GM23338 (cell line): ENCODE measurements at regions not wholly inside any gene's neighbourhood (a gene's known extent, or its start where the extent isn't known, plus 50 kb on each side); places are given as distances from the start of the nearest gene placed in this dataset.

Experiments
- ATAC-seq: fragments of 200-7000 bp; cut with Tn5 transposase; 3 replicates; pipeline ENCODE4 v1.9.1; 2020
- DNase-seq: peaks from one replicate; pipeline ENCODE4 v3.0.0-alpha.2; 2015; ENCODE audit warnings: low spot score
- H2AFZ ChIP-seq: fragments of 200-600 bp; sonication (generic); 2 replicates; pipeline ENCODE4 v1.8.0; 2016; ENCODE audit warnings: antibody characterized with exemption, mild to moderate bottlenecking, moderate library complexity
- H3F3A ChIP-seq: fragments of 200-600 bp; sonication (generic); replicated peaks from 2 replicates; pipeline ENCODE4 v1.8.0; 2017; ENCODE audit warnings: antibody characterized with exemption, mixed run types, low read depth
- H3K27ac ChIP-seq: fragments of 200-600 bp; sonication (generic); 2 replicates; pipeline ENCODE4 v1.6.1; 2016; ENCODE audit warnings: low read depth
- H3K27me3 ChIP-seq: fragments of 200-600 bp; sonication (generic); 2 replicates; pipeline ENCODE4 v1.8.0; 2016; ENCODE audit warnings: mild to moderate bottlenecking, mixed run types, moderate library complexity; ENCODE audit not compliant: insufficient read depth
- H3K36me3 ChIP-seq: fragments of 200-600 bp; sonication (generic); 2 replicates; pipeline ENCODE4 v1.8.0; 2016; ENCODE audit warnings: mild to moderate bottlenecking; ENCODE audit not compliant: insufficient read depth
- H3K4me1 ChIP-seq: fragments of 200-600 bp; sonication (generic); 2 replicates; pipeline ENCODE4 v1.8.0; 2016; ENCODE audit warnings: mild to moderate bottlenecking, moderate library complexity; ENCODE audit not compliant: insufficient read depth
- H3K4me2 ChIP-seq: fragments of 200-600 bp; sonication (generic); 2 replicates; pipeline ENCODE4 v1.7.1; 2017; ENCODE audit warnings: mixed run types
- H3K4me3 ChIP-seq: fragments of 200-600 bp; sonication (generic); 2 replicates; pipeline ENCODE4 v1.6.1; 2016; ENCODE audit warnings: mixed run types
- H3K79me2 ChIP-seq: fragments of 200-600 bp; sonication (generic); replicated peaks from 2 replicates; pipeline ENCODE4 v1.8.0; 2017; ENCODE audit warnings: mild to moderate bottlenecking; ENCODE audit not compliant: insufficient read depth
- H3K9me2 ChIP-seq: fragments of 200-600 bp; sonication (generic); 2 replicates; pipeline ENCODE4 v1.8.0; 2017; ENCODE audit not compliant: insufficient read depth
- H4K20me1 ChIP-seq: fragments of 200-600 bp; sonication (generic); replicated peaks from 2 replicates; pipeline ENCODE4 v1.8.0; 2017; ENCODE audit warnings: mild to moderate bottlenecking; ENCODE audit not compliant: insufficient read depth
- H3K27ac Mint-ChIP-seq: 2 replicates; pipeline ENCODE4 v1.8.0; 2020; ENCODE audit warnings: inconsistent platforms, mild to moderate bottlenecking, moderate library complexity, mixed read lengths
- H3K27me3 Mint-ChIP-seq: 3 replicates; pipeline ENCODE4 v1.8.0; 2022; ENCODE audit warnings: low read depth, mild to moderate bottlenecking, moderate library complexity, mixed read lengths, inconsistent platforms; ENCODE audit not compliant: insufficient read depth, poor library complexity
- H3K36me3 Mint-ChIP-seq: 3 replicates; pipeline ENCODE4 v1.8.0; 2021; ENCODE audit warnings: low read depth, mild to moderate bottlenecking, inconsistent platforms, moderate library complexity, mixed read lengths
- H3K4me1 Mint-ChIP-seq: 3 replicates; pipeline ENCODE4 v1.8.0; 2020; ENCODE audit warnings: mild to moderate bottlenecking, inconsistent platforms, mixed read lengths
- H3K4me3 Mint-ChIP-seq: 3 replicates; pipeline ENCODE4 v1.8.0; 2021; ENCODE audit warnings: moderate library complexity, mild to moderate bottlenecking, inconsistent platforms, mixed read lengths
- H3K9me3 Mint-ChIP-seq: 3 replicates; pipeline ENCODE4 v1.8.0; 2020; ENCODE audit warnings: moderate library complexity, mild to moderate bottlenecking, inconsistent platforms, mixed read lengths
- CREB1 ChIP-seq: fragments of 250-450 bp; sonication (Bioruptor Pico); IDR thresholded peaks from 2 replicates; pipeline ENCODE4 v1.5.0; 2020; ENCODE audit warnings: low read depth, mild to moderate bottlenecking, moderate library complexity
- CTCF ChIP-seq, 2 experiments: fragments of 200-600 bp in 1 of 2; sonication (generic) in 1 of 2; conservative IDR thresholded peaks; 2 replicates each; pipeline versions ENCODE4 v1.5.1 to v1.6.1; 2016 to 2017; ENCODE audit warnings: antibody characterized with exemption in 2 of 2, low read depth in 2 of 2, mild to moderate bottlenecking in 2 of 2, moderate library complexity in 1 of 2
- ETS1 ChIP-seq: IDR thresholded peaks from 2 replicates; pipeline ENCODE4 v1.6.1; 2016; ENCODE audit warnings: antibody characterized with exemption
- EZH2 ChIP-seq: fragments of 200-600 bp; sonication (generic); IDR thresholded peaks from one replicate; pipeline ENCODE4 v1.8.0; 2017; ENCODE audit warnings: antibody characterized with exemption, mild to moderate bottlenecking, low read depth; ENCODE audit not compliant: unreplicated experiment
- EZH2phosphoT487 ChIP-seq: fragments of 200-600 bp; sonication (generic); IDR thresholded peaks from one replicate; pipeline ENCODE4 v1.8.1; 2018; ENCODE audit warnings: antibody characterized with exemption; ENCODE audit not compliant: unreplicated experiment
- JUNB ChIP-seq: IDR thresholded peaks from one replicate; pipeline ENCODE4 v1.6.1; 2016; ENCODE audit warnings: antibody characterized with exemption; ENCODE audit not compliant: unreplicated experiment
- NANOG ChIP-seq: IDR thresholded peaks from 2 replicates; pipeline ENCODE4 v1.6.1; 2016; ENCODE audit warnings: antibody characterized with exemption, borderline replicate concordance
- POLR2AphosphoS5 ChIP-seq: IDR thresholded peaks from 2 replicates; pipeline ENCODE4 v1.6.1; 2016; ENCODE audit warnings: antibody characterized with exemption, low read depth
- REST ChIP-seq: IDR thresholded peaks from one replicate; pipeline ENCODE4 v1.6.1; 2018; ENCODE audit warnings: antibody characterized with exemption; ENCODE audit not compliant: unreplicated experiment
- STAT1 ChIP-seq: IDR thresholded peaks from one replicate; pipeline ENCODE4 v1.6.1; 2016; ENCODE audit warnings: antibody characterized with exemption; ENCODE audit not compliant: unreplicated experiment
- ZNF114 ChIP-seq: fragments of 250-450 bp; sonication (Bioruptor Pico); IDR thresholded peaks from 2 replicates; pipeline ENCODE4 v1.5.0; 2020; ENCODE audit warnings: mild to moderate bottlenecking, moderate library complexity
- ZNF331 ChIP-seq: fragments of 250-450 bp; sonication (Bioruptor Pico); IDR thresholded peaks from 2 replicates; pipeline ENCODE4 v1.5.0; 2020; ENCODE audit warnings: low read depth, mild to moderate bottlenecking, moderate library complexity
- ZNF462 ChIP-seq: fragments of 250-450 bp; sonication (Bioruptor Pico); IDR thresholded peaks from 2 replicates; pipeline ENCODE4 v1.5.0; 2020; ENCODE audit warnings: mild to moderate bottlenecking, moderate library complexity

- H3K4me1 Mint-ChIP-seq, result peaks cover 4% of the 10 kb centered on the region
- Histone ChIP-seq H3K27ac (no peak overlapping the region), H3K4me1 (no peaks in the 10 kb centered on the region), H2AFZ (0 out of 2 replicates have a peak overlapping the region, but pooled peaks have one; percentile 10), H3K4me2 (no peak overlapping the region), H3F3A (no peaks in the 10 kb centered on the region), H4K20me1 (no peaks in the 10 kb centered on the region), H3K79me2 (no peaks in the 10 kb centered on the region), H3K4me3 (no peak overlapping the region), H3K27me3 (no peaks in the 10 kb centered on the region), H3K9me2 (no peaks in the 10 kb centered on the region; the same call in 1 of the 2 replicates), H3K36me3 (no peaks in the 10 kb centered on the region)
- H3K27me3 Mint-ChIP-seq, result peaks cover 2% of the 10 kb centered on the region
- no peaks in the 10 kb centered on the region for H3K9me3 Mint-ChIP-seq
- no peak overlapping the region for H3K4me3 Mint-ChIP-seq
- no peaks in the 10 kb centered on the region for H3K36me3 Mint-ChIP-seq
- ATAC-seq (no peak), DNase-seq (no peak)
- no peak overlapping the region for H3K27ac Mint-ChIP-seq
- TF ChIP-seq JUNB, result no peak
- TF ChIP-seq EZH2, result no peak
- TF ChIP-seq ZNF462 (CRISPR knock-in tag), result no peak
- no peak for TF ChIP-seq REST
- no peak for TF ChIP-seq ZNF331
- no peak for TF ChIP-seq CREB1 (CRISPR knock-in tag)
- no peak for TF ChIP-seq NANOG
- TF ChIP-seq POLR2AphosphoS5, result no peak
- TF ChIP-seq ETS1, result no peak
- TF ChIP-seq STAT1, result no peak
- no peak for TF ChIP-seq ZNF114 (CRISPR knock-in tag)
- TF ChIP-seq EZH2phosphoT487, result no peak
- no peak for TF ChIP-seq CTCF (conservative IDR thresholded peaks at IDR 0.05; ENCODE audit: low read depth in 2 of 2)
Measured at GRCh38 chr13:47146136-47146535, 249.3 kb upstream of the HTR2A start.
